ENCODE measurements at regions not wholly inside any gene's neighbourhood (a gene's known extent, or its start where the extent isn't known, plus 50 kb on each side); places are given as distances from the start of the nearest gene placed in this dataset.
A peak's percentile ranks its signal among the peaks of the same experiment; 100 is the strongest.
"Not testable (repeated sequence)": the region's sequence is repeated elsewhere in the genome, so short reads cannot be mapped to it uniquely, and the experiment has no call there.

GRCh38 chr17:77287432-77288068 lies 146.8 kb downstream of the SEC14L1 start:
- peak in 5 of 11 donors; percentile 53 to 76 (median 65) for DNase-seq (ENCODE audit: extremely low read depth in 1 of 11, low read depth in 9 of 11, low spot score in 4 of 11)

- no peak for DNase-seq (ENCODE audit: extremely low read depth in 1 of 11, low read depth in 9 of 11, low spot score in 4 of 11)
Observed at GRCh38 chr17:77288115-77288619, 147.4 kb downstream of the SEC14L1 start.

GRCh38 chr17:77290759-77291558 lies 150.2 kb downstream of the SEC14L1 start:
- not testable (repeated sequence) for DNase-seq (ENCODE audit: extremely low read depth in 1 of 11, low read depth in 9 of 11, low spot score in 4 of 11)

GRCh38 chr17:77291591-77292386 lies 151.0 kb downstream of the SEC14L1 start:
- DNase-seq (ENCODE audit: extremely low read depth in 1 of 11, low read depth in 9 of 11, low spot score in 4 of 11) = no peak

- DNase-seq (ENCODE audit: extremely low read depth in 1 of 11, low read depth in 9 of 11, low spot score in 4 of 11) = no peak
Observed at GRCh38 chr17:77294761-77295160, 154.0 kb downstream of the SEC14L1 start.

- DNase-seq (ENCODE audit: extremely low read depth in 1 of 11, low read depth in 9 of 11, low spot score in 4 of 11) = no peak
Observed at GRCh38 chr17:77295241-77295853, 154.6 kb downstream of the SEC14L1 start.

- no peak for DNase-seq (ENCODE audit: extremely low read depth in 1 of 11, low read depth in 9 of 11, low spot score in 4 of 11)
Observed at GRCh38 chr17:77296769-77297409, 156.1 kb downstream of the SEC14L1 start.

- no peak for DNase-seq (ENCODE audit: extremely low read depth in 1 of 11, low read depth in 9 of 11, low spot score in 4 of 11)
Observed at GRCh38 chr17:77297693-77298666, 157.2 kb downstream of the SEC14L1 start.

GRCh38 chr17:77298811-77299210 lies 158.0 kb downstream of the SEC14L1 start:
- DNase-seq (ENCODE audit: extremely low read depth in 1 of 11, low read depth in 9 of 11, low spot score in 4 of 11) = no peak

- no peak for DNase-seq (ENCODE audit: extremely low read depth in 1 of 11, low read depth in 9 of 11, low spot score in 4 of 11)
Observed at GRCh38 chr17:77299256-77300015, 158.7 kb downstream of the SEC14L1 start.

- DNase-seq (ENCODE audit: extremely low read depth in 1 of 11, low read depth in 9 of 11, low spot score in 4 of 11) = no peak
Observed at GRCh38 chr17:77300016-77300686, 159.4 kb downstream of the SEC14L1 start.

- no peak for DNase-seq (ENCODE audit: extremely low read depth in 1 of 11, low read depth in 9 of 11, low spot score in 4 of 11)
Observed at GRCh38 chr17:77301694-77302266, 161.0 kb downstream of the SEC14L1 start.

GRCh38 chr17:77302682-77303081 lies 161.9 kb downstream of the SEC14L1 start:
- no peak for DNase-seq (ENCODE audit: extremely low read depth in 1 of 11, low read depth in 9 of 11, low spot score in 4 of 11)

GRCh38 chr17:77303620-77304019 lies 162.9 kb downstream of the SEC14L1 start:
- DNase-seq (ENCODE audit: extremely low read depth in 1 of 11, low read depth in 9 of 11, low spot score in 4 of 11) = no peak

GRCh38 chr17:77304051-77304745 lies 163.4 kb downstream of the SEC14L1 start:
- DNase-seq (ENCODE audit: extremely low read depth in 1 of 11, low read depth in 9 of 11, low spot score in 4 of 11) = no peak

All from renal cortex interstitium (tissue), 11 donors.